ENCODE measurements at regions not wholly inside any gene's neighbourhood (a gene's known extent, or its start where the extent isn't known, plus 50 kb on each side); places are given as distances from the start of the nearest gene placed in this dataset.

DNA sequence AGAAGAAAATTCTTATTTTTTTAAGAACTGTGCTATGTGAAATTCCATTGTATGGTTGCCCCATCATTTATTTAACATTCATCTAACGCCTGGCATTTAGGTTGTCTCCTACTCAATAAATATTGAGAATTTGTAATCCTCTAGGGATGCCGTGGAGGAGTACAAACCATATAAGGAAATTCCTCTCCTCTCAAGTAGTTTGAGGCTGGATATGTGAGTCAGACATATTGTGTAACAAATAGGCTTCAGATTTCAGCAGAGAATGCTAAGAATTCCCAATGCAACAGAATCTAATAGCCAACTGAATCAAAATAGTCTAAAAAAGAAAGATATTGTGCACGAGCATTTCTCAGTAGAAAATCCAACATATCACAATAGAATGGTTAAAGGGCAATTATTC is 174.7 kb downstream of the OTOR start:
- TF ChIP-seq, protein P1, sequence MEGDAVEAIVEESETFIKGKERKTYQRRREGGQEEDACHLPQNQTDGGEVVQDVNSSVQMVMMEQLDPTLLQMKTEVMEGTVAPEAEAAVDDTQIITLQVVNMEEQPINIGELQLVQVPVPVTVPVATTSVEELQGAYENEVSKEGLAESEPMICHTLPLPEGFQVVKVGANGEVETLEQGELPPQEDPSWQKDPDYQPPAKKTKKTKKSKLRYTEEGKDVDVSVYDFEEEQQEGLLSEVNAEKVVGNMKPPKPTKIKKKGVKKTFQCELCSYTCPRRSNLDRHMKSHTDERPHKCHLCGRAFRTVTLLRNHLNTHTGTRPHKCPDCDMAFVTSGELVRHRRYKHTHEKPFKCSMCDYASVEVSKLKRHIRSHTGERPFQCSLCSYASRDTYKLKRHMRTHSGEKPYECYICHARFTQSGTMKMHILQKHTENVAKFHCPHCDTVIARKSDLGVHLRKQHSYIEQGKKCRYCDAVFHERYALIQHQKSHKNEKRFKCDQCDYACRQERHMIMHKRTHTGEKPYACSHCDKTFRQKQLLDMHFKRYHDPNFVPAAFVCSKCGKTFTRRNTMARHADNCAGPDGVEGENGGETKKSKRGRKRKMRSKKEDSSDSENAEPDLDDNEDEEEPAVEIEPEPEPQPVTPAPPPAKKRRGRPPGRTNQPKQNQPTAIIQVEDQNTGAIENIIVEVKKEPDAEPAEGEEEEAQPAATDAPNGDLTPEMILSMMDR (IDR thresholded peaks at IDR 0.05), result no peak
- TF ChIP-seq POLR2AphosphoS5 (IDR thresholded peaks at IDR 0.05), result no peak
